Colonic mucosa (tissue), 4 donors: ENCODE measurements at regions not wholly inside any gene's neighbourhood (a gene's known extent, or its start where the extent isn't known, plus 50 kb on each side); places are given as distances from the start of the nearest gene placed in this dataset.

Source experiments
- DNase-seq: peaks from one replicate; pipeline ENCODE4 v3.0.0-alpha.2; 2020
- H3K27ac ChIP-seq: fragments of 200-600 bp; one replicate; pipeline ENCODE4 v1.8.0; 2021
- H3K27me3 ChIP-seq: fragments of 200-600 bp; one replicate; pipeline ENCODE4 v1.8.0; 2021
- H3K36me3 ChIP-seq: fragments of 200-600 bp; one replicate; pipeline ENCODE4 v1.8.0; 2021
- H3K4me1 ChIP-seq: fragments of 200-600 bp; one replicate; pipeline ENCODE4 v1.8.0; 2021; ENCODE audit warnings: mild to moderate bottlenecking
- H3K4me3 ChIP-seq: fragments of 200-600 bp; one replicate; pipeline ENCODE4 v1.8.0; 2021
- H3K9ac ChIP-seq, 2 donors: one replicate each; pipeline ENCODE4 v1.7.0; 2013; ENCODE audit warnings: control low read depth in 2 of 2, low read depth in 2 of 2, low read length in 2 of 2
- H3K9me3 ChIP-seq: fragments of 200-600 bp; one replicate; pipeline ENCODE4 v1.8.0; 2021
- CTCF ChIP-seq: fragments of 200-600 bp; IDR thresholded peaks from one replicate; pipeline ENCODE4 v1.8.0; 2022; ENCODE audit warnings: antibody characterized with exemption, mild to moderate bottlenecking
- intact Hi-C: fragments of 100-400 bp; cut with DNase I; formaldehyde crosslinking; loops from one replicate; pipeline ENCODE4 v1.14.1; 2022
- donor health status: healthy.
- donor health status: DM: no; HTN: no; CAD: no.
- donor health status: DM: no; HTN: no; CAD: no.

GRCh38 chr6:15949982-15950381 is 178.9 kb upstream of the MYLIP start:
- DNase-seq: no peak
- H3K9ac ChIP-seq: no peak overlapping the region
- H3K9me3 ChIP-seq: no peaks in the 10 kb centered on the region
- H3K4me3 ChIP-seq: no peak overlapping the region
- intact Hi-C loops: no loop called here
- no peaks in the 10 kb centered on the region for H3K27me3 ChIP-seq
- TF ChIP-seq CTCF: no peak
- peak overlapping the region; percentile 37 for H3K27ac ChIP-seq
- H3K4me1 ChIP-seq: no peaks in the 10 kb centered on the region
- H3K36me3 ChIP-seq: no peaks in the 10 kb centered on the region

GRCh38 chr6:15948930-15949900 is 179.7 kb upstream of the MYLIP start:
- Histone ChIP-seq H3K9ac (peak overlapping the region in 1 of 2 donors; percentile 28), H3K9me3 (no peaks in the 10 kb centered on the region), H3K4me1 (no peaks in the 10 kb centered on the region), H3K4me3 (no peak overlapping the region), H3K27ac (peak overlapping the region; percentile 37), H3K27me3 (no peaks in the 10 kb centered on the region), H3K36me3 (no peaks in the 10 kb centered on the region)
- intact Hi-C loops: no loop called here
- peak; percentile 80 for DNase-seq
- TF ChIP-seq CTCF: no peak

GRCh38 chr6:15947923-15948322 is 181.0 kb upstream of the MYLIP start:
- H3K36me3 ChIP-seq: no peaks in the 10 kb centered on the region
- DNase-seq: no peak

GRCh38 chr6:15947436-15947835 is 181.4 kb upstream of the MYLIP start:
- no peaks in the 10 kb centered on the region for H3K9me3 ChIP-seq
- no peak overlapping the region for H3K4me3 ChIP-seq
- H3K4me1 ChIP-seq: no peaks in the 10 kb centered on the region
- no peak for DNase-seq
- intact Hi-C loops: no loop called here
- no peaks in the 10 kb centered on the region for H3K36me3 ChIP-seq
- no peak overlapping the region for H3K27ac ChIP-seq
- no peaks in the 10 kb centered on the region for H3K27me3 ChIP-seq
- no peak for TF ChIP-seq CTCF
- no peak overlapping the region for H3K9ac ChIP-seq

More at GRCh38 chr6:15947923-15948322, 181.0 kb upstream of the MYLIP start:
- no peak for TF ChIP-seq CTCF
- Histone ChIP-seq H3K27ac (no peak overlapping the region), H3K9me3 (no peaks in the 10 kb centered on the region), H3K4me3 (no peak overlapping the region), H3K4me1 (no peaks in the 10 kb centered on the region), H3K9ac (no peak overlapping the region), H3K27me3 (no peaks in the 10 kb centered on the region)
- intact Hi-C loops: no loop called here

GRCh38 chr6:15946701-15947385 is 182.0 kb upstream of the MYLIP start:
- Histone ChIP-seq H3K36me3 (no peaks in the 10 kb centered on the region), H3K27me3 (no peaks in the 10 kb centered on the region), H3K9me3 (no peaks in the 10 kb centered on the region), H3K27ac (no peak overlapping the region), H3K4me3 (no peak overlapping the region), H3K9ac (no peak overlapping the region), H3K4me1 (no peaks in the 10 kb centered on the region)
- DNase-seq: no peak
- intact Hi-C loops: no loop called here
- TF ChIP-seq CTCF: no peak
